Osteoblast (primary cell): ENCODE measurements at regions not wholly inside any gene's neighbourhood (a gene's known extent, or its start where the extent isn't known, plus 50 kb on each side); places are given as distances from the start of the nearest gene placed in this dataset.

Experiments used
- DNase-seq: peaks from one replicate; pipeline ENCODE4 v3.0.0; 2011; ENCODE audit warnings: low spot score, mixed read lengths; ENCODE audit not compliant: insufficient read length; ENCODE audit errors: missing footprints
- H2AFZ ChIP-seq: 2 replicates; pipeline ENCODE4 v1.6.0; 2011; ENCODE audit warnings: mild to moderate bottlenecking, low read length
- H3K27ac ChIP-seq: 2 replicates; pipeline ENCODE4 v1.5.1; 2011; ENCODE audit warnings: mild to moderate bottlenecking, low read depth, low read length, moderate library complexity
- H3K27me3 ChIP-seq: 2 replicates; pipeline ENCODE4 v1.6.0; 2012; ENCODE audit warnings: mild to moderate bottlenecking, control low read depth, inconsistent platforms, low read length, moderate library complexity; ENCODE audit not compliant: insufficient read depth
- H3K36me3 ChIP-seq: 2 replicates; pipeline ENCODE4 v1.5.1; 2011; ENCODE audit warnings: mild to moderate bottlenecking, low read length, control low read depth, moderate library complexity; ENCODE audit not compliant: insufficient read depth
- H3K4me1 ChIP-seq: 2 replicates; pipeline ENCODE4 v1.5.1; 2011; ENCODE audit warnings: mild to moderate bottlenecking, low read length, control low read depth, moderate library complexity; ENCODE audit not compliant: insufficient read depth
- H3K4me2 ChIP-seq: 2 replicates; pipeline ENCODE4 v1.6.0; 2011; ENCODE audit warnings: mild to moderate bottlenecking, low read length; ENCODE audit not compliant: insufficient read depth
- H3K4me3 ChIP-seq: fragments of 200-600 bp; sonication (generic); 3 replicates; pipeline ENCODE4 v1.5.1; 2012; ENCODE audit warnings: mild to moderate bottlenecking, low read length, inconsistent platforms; ENCODE audit not compliant: insufficient read depth
- H3K79me2 ChIP-seq: 2 replicates; pipeline ENCODE4 v1.6.0; 2012; ENCODE audit warnings: mild to moderate bottlenecking, low read length, control low read depth, inconsistent platforms; ENCODE audit not compliant: insufficient read depth
- H3K9me3 ChIP-seq: 2 replicates; pipeline ENCODE4 v1.5.1; 2011; ENCODE audit warnings: low read depth, low read length, control low read depth
- H4K20me1 ChIP-seq: 2 replicates; pipeline ENCODE4 v1.6.0; 2012; ENCODE audit warnings: mild to moderate bottlenecking, low read length, control low read depth; ENCODE audit not compliant: insufficient read depth
- TF ChIP-seq, protein P1 (sequence below): IDR thresholded peaks from 2 replicates; pipeline ENCODE4 v1.5.1; 2011; ENCODE audit warnings: mild to moderate bottlenecking, low read depth, low read length, moderate library complexity; ENCODE audit errors: extremely low read depth

DNA sequence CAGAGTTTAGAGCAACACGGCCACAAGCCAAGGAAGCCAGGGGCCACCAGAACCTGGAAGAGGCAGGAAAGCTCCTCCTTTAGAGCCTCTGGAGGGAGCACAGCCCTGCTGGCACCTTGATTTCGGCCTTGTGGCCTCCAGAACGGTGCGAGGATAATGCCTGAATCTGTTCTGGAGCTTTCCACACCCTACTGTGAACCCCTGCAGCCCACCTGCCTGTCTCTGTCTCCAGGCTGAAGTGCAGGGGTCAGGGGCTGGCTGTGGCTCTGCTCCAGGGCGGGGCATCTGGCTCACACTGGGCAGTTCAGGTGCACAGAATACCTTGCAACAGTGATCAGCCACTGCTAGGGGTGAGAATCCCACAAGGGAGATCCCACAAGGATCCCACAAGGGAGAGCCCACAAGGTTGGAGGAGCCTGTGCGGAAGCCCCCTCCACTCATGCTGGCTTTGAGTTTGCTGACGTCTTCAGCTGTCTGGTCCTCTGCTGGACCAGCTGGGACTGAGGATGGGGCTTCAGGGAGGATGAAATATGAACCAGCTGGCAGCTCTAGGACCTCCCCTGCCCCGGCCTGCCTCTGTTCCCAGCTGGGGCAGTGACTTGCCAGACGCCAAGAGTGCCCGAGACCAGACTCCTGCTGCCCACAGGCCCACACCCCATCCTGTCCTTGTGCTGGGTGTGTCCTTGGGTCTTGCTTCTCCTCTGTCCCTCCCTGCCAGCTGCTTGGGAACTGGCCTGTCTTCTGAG, 56.4 kb upstream of the OTOS start:
- no peak for DNase-seq
- no peaks in the 10 kb centered on the region for H3K4me1 ChIP-seq
- H4K20me1 ChIP-seq = no peaks in the 10 kb centered on the region
- H3K4me3 ChIP-seq = no peak overlapping the region
- no peak overlapping the region for H3K4me2 ChIP-seq
- H3K27me3 ChIP-seq = peaks cover 26% of the 10 kb centered on the region
- H3K27ac ChIP-seq = no peak overlapping the region
- no peak overlapping the region for H2AFZ ChIP-seq
- no peaks in the 10 kb centered on the region for H3K9me3 ChIP-seq
- no peaks in the 10 kb centered on the region for H3K79me2 ChIP-seq
- TF ChIP-seq, protein P1, sequence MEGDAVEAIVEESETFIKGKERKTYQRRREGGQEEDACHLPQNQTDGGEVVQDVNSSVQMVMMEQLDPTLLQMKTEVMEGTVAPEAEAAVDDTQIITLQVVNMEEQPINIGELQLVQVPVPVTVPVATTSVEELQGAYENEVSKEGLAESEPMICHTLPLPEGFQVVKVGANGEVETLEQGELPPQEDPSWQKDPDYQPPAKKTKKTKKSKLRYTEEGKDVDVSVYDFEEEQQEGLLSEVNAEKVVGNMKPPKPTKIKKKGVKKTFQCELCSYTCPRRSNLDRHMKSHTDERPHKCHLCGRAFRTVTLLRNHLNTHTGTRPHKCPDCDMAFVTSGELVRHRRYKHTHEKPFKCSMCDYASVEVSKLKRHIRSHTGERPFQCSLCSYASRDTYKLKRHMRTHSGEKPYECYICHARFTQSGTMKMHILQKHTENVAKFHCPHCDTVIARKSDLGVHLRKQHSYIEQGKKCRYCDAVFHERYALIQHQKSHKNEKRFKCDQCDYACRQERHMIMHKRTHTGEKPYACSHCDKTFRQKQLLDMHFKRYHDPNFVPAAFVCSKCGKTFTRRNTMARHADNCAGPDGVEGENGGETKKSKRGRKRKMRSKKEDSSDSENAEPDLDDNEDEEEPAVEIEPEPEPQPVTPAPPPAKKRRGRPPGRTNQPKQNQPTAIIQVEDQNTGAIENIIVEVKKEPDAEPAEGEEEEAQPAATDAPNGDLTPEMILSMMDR = no peak
- no peaks in the 10 kb centered on the region for H3K36me3 ChIP-seq

- Histone ChIP-seq H4K20me1 (no peaks in the 10 kb centered on the region), H2AFZ (no peak overlapping the region), H3K27ac (no peak overlapping the region), H3K4me3 (no peak overlapping the region), H3K27me3 (peaks cover 29% of the 10 kb centered on the region), H3K79me2 (no peaks in the 10 kb centered on the region), H3K4me1 (no peaks in the 10 kb centered on the region), H3K36me3 (no peaks in the 10 kb centered on the region), H3K4me2 (no peak overlapping the region), H3K9me3 (no peaks in the 10 kb centered on the region)
- TF ChIP-seq, protein P1 = no peak
- DNase-seq = no peak
Observed at GRCh38 chr2:240197462-240198139, 57.1 kb upstream of the OTOS start.

DNA sequence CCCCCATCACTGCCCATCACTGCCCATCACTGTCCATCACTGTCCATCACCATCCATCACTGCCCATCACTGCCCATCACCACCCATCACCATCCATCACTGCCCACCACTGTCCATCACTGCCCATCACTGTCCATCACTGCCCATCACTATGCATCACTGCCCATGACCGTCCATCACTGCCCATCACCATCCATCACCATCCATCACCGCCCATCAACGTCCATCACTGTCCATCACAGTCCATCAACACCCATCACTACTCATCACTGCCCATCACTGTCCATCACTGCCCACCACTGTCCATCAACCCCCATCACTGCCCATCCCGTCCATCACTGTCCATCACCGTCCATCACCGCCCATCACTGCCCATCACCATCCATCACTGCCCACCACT, 57.8 kb upstream of the OTOS start:
- Histone ChIP-seq H3K79me2 (no peaks in the 10 kb centered on the region), H3K36me3 (no peaks in the 10 kb centered on the region), H3K4me1 (no peaks in the 10 kb centered on the region), H2AFZ (no peak overlapping the region), H3K27ac (no peak overlapping the region), H3K4me3 (no peak overlapping the region), H3K4me2 (no peak overlapping the region), H3K9me3 (no peaks in the 10 kb centered on the region), H4K20me1 (no peaks in the 10 kb centered on the region), H3K27me3 (peaks cover 35% of the 10 kb centered on the region)
- TF ChIP-seq, protein P1 = no peak
- DNase-seq = no peak

DNA sequence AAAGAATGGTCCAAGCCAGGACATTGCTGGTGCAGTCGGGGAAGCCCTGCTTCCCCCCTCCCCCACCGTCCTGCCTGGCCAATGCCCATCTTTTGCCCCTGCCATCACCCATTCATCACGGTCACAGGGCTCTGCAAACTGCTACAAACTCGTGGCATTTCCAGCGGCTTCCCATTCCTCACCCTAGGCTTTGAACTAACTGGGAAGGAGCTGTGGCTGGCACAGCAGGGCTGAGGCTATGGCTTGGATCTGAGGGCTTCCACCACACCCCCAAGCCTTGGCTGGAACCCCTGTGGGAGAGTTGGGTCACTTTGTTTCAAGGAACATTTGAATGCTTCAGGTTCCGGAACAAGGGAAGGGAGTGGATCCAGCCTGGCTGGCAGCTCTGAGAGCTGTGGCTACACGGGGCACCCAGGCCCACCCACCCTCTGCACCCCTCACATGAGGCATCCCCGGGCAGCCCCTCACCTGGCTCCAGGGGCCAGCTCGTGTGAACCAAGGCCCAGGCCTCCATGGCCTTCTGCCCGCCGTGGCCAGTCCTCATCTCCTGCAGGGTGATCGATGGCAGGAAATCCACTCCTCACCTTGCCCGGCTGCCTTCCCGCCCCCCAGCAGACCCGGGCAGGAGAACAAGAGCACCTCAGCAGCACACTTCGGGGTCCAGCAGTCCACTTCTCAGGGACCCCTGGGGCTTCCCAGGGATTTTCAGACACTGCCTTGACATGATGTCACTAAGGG, 58.8 kb upstream of the OTOS start:
- Histone ChIP-seq H3K4me3 (no peak overlapping the region), H3K4me1 (no peaks in the 10 kb centered on the region), H3K79me2 (no peaks in the 10 kb centered on the region), H2AFZ (no peak overlapping the region), H3K4me2 (no peak overlapping the region), H3K27me3 (peaks cover 46% of the 10 kb centered on the region), H4K20me1 (no peaks in the 10 kb centered on the region), H3K27ac (no peak overlapping the region), H3K36me3 (no peaks in the 10 kb centered on the region), H3K9me3 (no peaks in the 10 kb centered on the region)
- DNase-seq = no peak
- TF ChIP-seq, protein P1 = no peak
